Kidney capillary endothelial cell (primary cell): ENCODE measurements at regions not wholly inside any gene's neighbourhood (a gene's known extent, or its start where the extent isn't known, plus 50 kb on each side); places are given as distances from the start of the nearest gene placed in this dataset.

Experiments
- DNase-seq: peaks from one replicate; pipeline ENCODE4 v3.0.0-alpha.2; 2018; ENCODE audit warnings: low spot score

DNA sequence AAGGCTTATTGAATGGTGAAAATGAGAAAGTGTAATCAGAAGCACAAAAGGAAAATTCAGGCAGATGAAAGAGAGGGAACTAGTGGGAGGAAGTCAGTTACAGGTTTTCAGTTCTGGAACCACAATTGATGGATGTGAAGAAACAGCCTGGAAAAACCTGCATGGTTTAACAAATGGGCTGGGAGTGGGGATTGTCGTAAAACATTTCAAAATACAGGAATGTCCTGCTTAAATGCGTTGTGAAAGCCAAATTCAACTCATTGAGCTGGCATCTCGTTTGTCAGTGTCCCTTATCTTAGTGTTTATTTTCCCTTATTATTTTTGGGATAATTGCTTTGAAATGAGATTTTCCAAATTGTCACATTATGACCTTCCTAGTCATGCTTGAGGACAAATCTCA is 106.5 kb upstream of the RFC3 start:
- no peak for DNase-seq

DNA sequence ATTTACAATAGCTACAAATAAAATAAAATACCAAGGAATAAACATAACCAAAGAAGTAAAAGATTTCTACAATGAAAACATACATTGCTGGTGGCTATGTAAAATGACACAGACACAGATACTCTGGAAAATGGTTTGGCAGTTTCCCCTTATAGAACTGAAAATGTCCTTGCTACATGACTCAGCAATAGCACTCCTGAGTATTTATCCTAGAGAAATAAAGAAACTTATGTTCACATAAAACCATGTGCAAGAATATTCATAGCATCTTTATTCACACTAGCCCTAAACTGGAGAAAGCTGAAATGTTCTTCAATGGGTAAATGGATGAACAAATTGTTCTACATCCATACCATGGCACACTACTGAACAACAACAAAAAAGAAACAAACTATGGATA is 100.2 kb upstream of the RFC3 start:
- no peak for DNase-seq

DNA sequence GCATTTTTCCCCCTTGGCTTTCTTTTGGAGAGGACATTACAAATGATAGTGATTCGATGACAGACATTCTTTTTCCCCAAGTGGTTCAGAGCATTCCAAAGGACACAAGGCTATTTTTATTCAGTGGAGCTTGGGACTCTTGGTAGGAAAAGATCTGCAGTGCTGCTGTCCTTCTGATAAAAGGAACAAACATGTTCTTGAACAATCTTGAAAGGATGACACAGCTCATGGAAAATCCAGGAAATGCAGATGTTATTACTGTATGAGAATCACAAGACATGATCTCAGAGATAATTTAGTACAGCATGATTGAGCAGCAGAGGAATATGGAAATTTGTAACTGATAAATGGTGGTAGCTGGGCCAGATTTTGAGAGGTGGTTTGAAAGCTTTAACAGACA is 96.2 kb upstream of the RFC3 start:
- DNase-seq = peak; percentile 36

DNA sequence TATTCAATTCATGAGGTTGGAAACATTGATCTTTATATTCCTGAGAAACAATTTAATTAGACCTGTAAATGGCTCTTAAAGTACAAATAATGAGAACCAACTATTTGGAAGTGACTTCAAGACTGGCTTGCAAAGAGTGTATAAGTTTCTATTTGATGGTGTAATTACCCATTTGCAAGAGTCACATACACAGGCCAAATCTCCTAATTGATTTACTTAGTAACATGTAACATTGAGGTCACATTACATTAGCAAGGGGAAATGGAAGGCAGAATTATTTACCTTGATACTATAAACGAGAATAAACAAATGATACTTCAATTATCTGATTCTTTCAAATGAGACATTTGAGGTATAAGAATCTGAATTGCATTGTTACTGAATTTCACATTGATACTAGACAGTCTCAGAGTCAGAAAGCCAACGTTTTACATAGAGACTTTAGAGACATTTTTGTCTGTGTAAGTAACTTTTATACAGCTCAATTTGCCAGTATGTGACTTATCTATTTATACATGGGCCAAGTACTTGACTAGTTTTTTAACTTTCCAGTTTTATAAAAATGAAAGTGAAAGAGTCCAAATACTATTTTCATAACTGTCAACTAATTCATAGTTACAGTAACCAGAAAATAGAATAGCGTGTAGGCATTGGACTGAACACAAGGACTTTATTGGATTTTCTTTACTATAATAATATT is 95.6 kb upstream of the RFC3 start:
- peak; percentile 5 for DNase-seq

DNA sequence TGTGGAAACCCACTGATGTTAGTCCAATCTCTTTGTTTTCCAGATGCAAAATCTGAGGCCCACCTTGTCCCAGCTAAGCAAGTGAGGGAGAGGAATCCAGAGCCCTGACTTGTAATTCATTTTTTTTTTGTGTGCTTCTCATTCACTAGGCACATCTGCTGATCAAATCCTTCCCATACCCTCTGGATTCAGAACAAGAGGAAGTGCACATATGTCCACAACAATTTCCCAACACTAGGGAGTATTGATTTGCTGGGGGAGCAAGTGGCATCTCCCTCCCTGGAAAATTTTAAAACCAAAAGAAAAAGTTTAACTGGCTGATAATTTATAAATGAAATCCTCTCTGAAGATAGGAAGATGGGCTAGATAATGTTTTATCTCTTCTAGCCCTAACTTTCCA is 94.6 kb upstream of the RFC3 start:
- no peak for DNase-seq

DNA sequence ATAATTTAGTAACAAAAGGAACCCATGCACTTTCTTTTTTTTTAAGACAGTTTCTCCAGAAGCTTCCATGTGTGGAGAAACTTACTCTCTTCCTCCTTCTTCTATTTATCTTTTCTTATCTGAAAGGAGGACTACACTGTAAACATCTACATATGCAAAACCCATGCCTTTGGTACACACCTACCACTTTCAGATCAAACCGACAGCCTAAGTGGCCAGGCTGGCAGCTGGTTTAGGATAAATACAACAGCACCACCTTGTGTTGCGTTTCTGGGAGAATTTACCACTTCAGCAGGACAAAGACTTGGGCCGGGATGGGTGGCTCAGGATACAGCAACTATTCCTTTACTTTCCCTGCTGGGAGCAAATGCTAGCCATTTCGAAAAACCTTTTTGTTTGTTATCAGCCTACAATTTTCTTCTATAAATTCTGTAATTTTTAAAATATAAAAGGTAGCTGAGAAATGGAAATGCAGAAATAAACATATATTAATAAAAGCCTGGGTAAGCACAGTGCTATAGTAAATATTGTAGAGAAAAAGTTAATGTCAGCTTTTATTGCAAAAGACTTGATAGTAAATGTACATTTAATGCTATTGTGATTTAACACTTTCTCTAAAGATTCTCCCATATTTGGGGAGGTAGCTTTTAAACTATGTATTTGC is 94.0 kb upstream of the RFC3 start:
- peak; percentile 76 for DNase-seq

DNA sequence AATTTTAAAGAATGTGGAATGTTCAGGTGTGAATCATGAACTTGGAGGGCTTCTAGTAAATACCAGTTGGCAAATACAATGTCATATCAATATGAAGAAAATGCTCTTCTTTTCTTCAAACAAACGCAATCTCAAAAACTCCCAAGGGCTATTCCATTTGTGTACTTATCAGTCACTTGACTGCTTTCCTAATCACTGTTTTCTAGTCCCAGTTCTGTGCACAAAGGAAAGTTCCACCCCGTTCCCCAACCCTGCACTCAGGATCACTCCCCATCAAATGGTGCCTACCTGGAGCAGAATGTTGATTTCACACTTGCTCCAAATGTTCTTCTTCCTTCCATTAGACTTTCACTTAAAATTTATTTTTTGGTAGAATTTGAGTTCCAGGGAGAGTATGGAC is 92.6 kb upstream of the RFC3 start:
- DNase-seq = no peak

DNA sequence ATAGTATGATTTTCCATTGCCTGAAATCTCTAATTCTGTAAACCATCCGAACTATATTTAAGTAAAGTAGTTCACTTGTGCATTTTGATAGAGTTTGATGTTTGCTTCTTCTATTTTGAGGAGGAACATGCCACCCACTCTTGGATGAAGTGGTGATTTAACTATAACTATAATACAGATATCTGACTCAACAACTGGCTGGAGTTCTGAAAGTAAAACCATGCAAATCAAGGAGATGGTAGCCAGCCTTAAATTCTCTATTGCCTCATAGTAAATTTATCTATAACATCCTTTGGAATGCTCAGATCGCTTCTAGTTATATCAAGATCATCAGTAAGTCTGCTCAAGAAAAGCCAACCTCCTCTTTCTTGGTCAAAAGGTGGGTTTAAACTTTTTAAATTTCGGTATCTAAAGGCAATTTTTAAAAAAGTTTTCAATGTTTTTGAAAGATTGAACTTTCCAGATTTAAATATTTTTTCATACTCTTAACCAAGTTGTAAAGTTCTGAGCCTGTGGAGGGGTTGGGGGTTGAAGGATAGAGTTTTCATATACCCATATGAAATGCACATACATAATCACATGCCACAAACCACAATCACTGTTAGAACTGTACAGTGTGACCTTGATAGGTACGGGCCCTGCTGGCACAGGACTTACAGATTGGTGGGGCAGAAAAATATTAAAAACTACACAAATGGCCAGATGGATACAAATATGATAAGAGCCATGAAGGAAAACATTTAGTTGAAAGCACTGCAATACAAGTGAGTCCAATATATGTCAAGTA is 90.5 kb upstream of the RFC3 start:
- DNase-seq = no peak

DNA sequence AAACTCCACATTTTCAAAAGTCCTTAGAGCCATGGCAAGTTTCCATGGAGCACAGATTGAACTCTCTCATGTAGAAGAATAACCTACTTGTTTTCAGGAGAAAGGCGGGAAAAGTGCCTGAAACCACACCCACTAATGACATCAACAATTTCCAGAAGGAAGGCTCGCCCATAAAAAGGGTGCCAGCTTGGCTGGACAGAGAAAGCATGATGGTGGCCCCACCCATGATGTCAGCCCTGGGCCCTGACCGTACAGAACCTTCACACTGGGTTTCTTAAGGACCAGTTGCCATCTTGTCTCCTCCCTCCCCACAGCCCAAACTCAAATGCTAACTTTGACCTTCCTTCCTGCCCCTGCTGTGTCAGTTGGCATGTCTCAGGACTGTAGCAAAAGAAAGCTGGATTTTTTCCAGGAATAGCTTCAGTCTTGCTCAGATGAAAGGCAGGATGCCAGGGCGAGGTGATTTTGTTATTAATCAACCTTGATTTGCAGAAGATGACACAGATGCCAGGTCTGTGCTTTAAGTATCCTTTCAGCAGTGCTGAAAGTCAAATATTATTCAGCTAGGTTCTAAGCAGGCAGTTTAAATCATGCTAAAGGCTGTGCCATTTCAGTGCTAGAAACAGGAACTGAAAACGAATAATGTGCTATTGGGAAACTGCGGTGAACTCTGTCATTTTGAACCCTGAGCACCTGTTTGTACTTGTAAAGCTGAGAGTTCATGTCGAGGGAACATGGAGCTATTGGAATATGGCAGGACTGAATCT is 89.5 kb upstream of the RFC3 start:
- peak; percentile 48 for DNase-seq

DNA sequence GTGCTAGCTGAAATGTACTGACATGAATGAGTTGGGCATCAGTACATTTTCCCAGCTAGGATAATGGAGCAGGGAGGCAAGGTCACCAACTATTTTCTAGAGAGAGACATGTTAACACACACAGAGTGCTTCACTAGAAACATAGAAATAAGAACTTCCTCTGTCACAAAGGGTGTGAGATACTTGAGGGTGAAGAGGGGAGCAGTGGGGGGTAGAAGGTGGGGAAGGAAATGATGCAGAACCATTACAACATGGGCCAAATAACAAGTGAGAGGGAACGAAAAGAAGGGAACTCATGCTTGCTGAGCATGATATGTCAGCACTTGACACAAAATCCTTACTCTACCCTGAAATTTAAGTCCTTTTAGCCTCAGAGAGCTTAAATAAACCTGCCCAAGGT is 87.8 kb upstream of the RFC3 start:
- no peak for DNase-seq

DNA sequence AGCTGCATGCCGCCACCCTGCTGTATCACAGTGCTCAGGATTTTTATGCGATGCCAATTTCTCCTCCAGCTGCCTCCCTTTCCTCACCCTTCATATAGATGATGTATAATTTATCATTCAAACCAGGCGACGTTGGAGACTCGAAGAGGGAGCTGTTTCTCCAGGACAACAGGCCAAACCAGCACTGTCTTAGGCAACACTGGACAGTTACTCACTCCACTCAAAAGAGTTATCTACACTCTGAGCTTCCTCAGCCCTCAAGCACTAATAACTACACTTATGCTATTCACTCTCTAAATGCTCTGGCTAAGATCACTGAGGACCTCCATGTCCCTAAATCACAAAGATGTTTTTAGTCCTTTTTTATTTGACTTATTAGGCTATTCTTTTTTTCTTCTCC is 87.3 kb upstream of the RFC3 start:
- DNase-seq = no peak

DNA sequence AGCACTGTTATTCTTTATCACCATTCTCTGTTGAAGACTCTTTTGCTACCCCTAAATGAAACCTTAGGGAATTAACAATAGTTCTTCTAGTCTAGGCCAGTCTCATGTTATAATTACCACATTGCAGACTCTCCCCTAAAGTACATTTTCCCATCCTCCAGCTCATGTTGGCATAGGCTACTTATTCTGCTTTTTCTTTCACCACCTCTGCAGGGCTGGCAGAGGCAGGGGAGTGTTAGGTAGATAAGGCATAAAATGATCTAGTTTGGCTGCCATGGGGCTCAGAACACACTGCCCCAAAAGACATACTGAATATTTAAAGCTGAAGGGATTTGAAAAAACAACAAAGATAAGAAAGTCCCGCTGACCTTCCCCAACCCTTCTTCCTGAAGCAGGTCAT is 82.7 kb upstream of the RFC3 start:
- no peak for DNase-seq

DNA sequence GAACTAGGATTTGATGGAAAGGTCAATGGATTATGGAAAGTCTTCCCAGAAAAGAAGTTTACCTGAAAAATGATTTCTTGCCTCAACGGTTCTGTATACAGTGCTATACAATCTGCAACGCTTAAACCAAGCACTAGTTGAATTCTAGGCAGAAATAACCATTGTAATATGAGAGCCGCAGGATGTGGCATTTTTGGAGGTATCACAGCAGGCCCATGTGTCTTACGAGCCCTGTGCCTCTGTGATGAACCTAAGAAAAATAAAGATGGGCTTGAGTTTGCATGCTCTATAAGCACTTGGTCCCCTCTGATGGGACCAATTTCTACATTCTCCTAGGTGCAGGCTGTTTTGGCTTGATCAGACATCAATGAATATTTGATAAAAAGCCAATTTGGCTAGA is 78.7 kb upstream of the RFC3 start:
- no peak for DNase-seq

DNA sequence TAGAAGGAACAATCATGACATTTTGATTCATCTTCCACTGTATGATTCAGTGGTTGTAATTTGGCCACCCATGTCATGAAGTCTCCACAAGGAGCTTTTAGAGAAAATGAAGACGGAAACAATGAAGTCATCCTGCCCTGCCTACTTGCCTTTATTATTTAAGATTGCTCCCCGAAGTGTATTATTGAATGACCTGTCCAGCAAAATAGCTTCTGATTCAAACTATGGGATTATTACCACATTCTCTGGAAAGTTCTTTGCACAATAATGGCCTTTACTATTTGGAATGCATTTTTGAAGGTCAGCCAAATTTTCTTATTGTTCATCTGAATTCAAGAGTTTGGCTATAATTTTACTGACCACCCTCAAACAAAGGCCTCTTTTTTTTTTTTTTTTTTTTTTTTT is 77.8 kb upstream of the RFC3 start:
- no peak for DNase-seq

DNA sequence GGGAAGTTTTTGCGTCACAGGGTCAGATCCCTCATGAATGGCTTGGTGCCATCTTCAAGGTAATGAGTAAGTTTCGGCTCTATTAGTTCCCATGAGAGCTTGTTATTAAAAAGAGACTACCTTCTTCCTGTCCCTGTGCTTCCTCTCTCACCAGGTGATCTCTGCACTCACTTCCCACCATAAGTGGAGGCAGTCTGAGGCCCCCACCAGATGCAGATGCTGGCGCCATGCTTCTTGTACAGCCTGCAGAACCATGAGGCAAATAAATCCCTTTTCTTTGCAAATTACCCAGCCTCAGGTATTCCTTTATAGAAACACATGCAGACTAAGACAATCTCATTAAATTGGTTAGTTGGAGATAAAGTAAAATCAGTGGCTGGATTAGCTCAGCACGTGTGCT is 75.6 kb upstream of the RFC3 start:
- DNase-seq = no peak

DNA sequence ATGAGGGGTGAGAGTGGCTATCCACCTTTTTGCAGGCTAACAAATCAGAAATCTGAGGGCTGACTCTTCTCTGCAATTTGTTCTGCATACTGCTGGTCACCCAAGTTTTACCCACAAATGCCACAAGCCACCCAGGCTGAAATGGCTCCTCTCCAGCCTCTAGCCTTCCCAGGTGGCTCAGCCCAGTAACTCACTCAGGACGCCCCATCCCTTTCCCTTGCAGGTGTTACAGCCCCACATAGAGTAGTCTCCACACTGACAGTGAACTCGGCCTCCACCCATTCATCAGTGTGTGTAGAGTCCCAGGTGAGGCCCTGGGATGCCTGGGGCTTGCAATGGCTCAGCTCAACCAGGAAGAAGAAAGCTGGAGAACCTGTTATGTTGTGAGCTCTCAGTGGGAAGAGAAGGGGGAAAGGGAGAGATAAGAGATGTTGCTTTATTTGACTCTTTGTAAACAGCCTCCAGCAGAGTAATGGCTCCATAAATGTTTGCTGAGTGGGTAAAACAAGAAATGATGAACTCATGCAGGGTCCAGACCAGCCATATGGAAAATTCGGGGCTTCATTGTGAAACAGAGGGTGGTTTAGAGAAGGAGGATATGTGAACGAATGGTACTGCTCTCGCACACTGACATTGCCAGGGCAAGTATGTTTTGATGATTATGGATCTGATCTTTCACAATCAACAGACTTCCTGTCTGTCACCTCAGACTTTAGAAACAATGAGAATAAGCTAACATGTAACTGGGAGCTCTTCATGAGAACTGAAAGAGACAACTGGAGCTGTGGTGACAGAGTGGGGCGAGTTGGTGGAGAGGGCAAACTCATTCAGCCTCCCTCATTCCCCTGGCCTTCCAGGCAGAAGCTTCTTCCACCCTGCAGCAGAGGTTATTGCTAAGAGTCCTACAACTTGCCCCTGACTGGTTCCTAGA is 74.2 kb upstream of the RFC3 start:
- no peak for DNase-seq

DNA sequence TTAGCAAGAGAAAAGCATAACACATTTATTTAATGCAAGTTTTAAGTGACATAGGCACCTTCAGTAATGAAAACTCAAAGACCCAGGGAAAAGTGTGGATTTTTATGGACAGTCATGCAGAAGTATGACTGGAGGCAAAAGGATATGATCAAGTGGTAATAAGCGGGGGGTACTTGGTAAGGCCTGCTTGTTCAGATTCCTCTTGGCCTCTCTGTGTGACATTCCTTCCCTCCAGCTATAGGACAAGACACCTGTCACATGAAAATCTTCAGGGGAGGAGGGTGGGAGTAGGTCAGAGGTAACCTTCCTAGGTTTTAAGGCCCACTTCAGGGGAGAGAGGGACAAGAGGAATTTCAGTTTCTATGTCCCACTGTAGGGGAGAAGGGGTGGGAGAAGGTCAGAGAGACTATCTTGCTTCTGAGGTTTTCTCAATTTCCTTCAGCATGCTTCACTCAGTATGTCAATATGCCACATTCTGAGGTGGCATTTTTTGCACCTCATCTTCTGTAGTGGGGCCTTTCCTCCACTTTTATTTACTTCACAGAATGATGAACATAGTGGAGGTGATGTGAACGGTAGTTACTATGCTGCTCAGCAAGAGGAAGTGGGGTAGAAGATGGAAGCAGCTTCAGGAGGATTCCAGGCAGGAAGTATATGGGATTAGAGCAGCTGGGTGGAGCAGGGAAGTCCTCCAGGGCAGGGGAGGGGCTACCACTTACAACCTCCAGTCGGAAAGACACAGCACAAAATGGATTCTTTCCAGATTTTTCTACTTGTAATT is 73.2 kb upstream of the RFC3 start:
- no peak for DNase-seq

DNA sequence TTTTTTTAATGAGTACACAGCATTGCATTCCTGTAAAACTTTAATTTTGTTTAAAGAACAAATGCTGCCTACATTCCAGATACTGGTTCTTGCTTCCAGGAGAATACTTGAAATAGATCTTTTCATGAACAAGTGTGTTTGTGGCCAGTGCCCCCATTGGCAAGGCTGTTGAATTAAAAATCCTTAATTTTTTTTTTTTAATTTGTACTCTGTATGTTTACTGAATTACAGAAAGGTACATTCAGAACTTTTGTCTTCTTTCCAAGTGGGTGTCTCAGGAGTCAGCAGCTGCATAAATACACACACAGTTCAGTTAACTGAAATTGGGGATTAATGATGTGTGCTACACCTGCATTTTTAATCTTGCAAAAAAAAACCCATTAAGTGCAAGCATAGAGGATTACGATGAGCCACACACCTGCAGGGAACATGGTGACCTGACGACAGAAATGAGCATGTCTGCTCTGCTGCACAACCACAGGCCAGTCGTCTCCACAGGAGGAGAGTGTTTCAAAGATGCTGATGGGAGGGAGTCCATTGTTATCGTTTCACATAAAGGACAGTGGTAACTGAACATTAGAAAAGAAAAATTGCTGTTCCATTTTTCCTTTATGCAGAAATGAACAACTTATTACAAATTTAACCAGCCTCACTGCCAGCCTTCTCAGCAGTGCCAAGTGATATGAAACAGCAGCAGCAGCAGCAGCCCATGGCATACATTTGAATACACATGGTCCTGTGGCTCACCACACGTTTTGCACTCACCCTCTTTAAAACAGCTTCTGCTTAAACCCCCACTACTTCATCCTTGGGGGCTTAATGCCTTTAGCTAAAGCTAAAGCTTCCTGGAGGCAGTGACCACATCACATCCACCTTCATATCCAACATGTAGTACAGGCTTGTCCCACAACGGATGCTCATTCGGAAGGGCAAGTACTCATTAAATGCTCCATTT is 72.3 kb upstream of the RFC3 start:
- no peak for DNase-seq

DNA sequence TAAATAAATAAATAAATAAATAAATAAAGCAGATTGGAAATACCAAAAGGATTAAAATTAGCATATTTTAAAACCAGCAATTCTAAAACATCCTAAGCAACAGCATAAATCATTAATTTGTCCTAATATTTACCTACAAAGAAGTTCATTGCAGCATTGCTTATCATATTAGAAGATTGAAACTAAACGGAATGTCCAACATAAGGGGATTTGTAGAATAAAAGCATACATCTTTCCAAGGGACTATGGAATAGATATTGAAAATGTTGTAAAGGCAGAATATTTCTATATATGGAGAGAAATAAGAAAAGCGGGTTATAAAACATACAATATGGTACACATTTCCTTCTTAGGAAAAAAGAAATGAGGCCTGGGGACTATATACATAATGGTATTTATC is 71.1 kb upstream of the RFC3 start:
- DNase-seq = no peak

DNA sequence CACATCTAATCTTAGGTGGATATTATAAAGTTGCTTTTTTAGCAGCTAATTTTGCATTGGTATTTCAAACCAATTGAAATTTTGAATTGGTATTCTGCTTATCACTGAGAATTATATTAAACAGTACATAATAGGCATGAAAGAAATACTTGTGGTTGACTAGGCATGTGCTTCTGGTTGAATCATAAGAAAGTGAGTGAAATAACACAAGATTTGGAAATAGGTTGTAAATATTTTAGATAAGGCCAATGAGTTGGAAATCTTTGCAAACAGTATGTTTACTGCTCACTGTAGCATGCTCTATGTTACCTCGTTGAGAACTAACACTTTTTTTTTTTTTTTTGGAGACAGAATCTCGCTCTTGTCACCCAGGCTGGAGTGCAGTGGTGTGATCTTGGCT is 66.8 kb upstream of the RFC3 start:
- DNase-seq = no peak
